Keratinocyte (primary cell): ENCODE measurements at regions not wholly inside any gene's neighbourhood (a gene's known extent, or its start where the extent isn't known, plus 50 kb on each side); places are given as distances from the start of the nearest gene placed in this dataset.

ENCODE experiments used
- DNase-seq: peaks from one replicate; pipeline ENCODE4 v3.0.0-alpha.2; 2011; ENCODE audit warnings: low read depth, missing footprints, low spot score
- FAIRE-seq: peaks from 2 replicates; lab custom pipeline; 2011; peaks lifted over from hg19 to GRCh38; lab: Jason Lieb, UNC
- H2AFZ ChIP-seq: 2 replicates; pipeline ENCODE4 v1.6.0; 2012; ENCODE audit warnings: low read length, control low read depth, inconsistent platforms; ENCODE audit not compliant: control insufficient read depth
- H3K27ac ChIP-seq: 2 replicates; pipeline ENCODE4 v1.5.1; 2011; ENCODE audit warnings: low read length; ENCODE audit not compliant: control insufficient read depth, insufficient read depth
- H3K27me3 ChIP-seq: 3 replicates; pipeline ENCODE4 v1.6.0; 2011; ENCODE audit warnings: low read length; ENCODE audit not compliant: control insufficient read depth, insufficient read depth; ENCODE audit errors: extremely low read depth
- H3K36me3 ChIP-seq, 2 experiments: 2 replicates in 1 of 2; 3 replicates in 1 of 2; pipeline ENCODE4 v1.5.1; 2011; ENCODE audit warnings: low read length in 2 of 2, mild to moderate bottlenecking in 1 of 2; ENCODE audit not compliant: control insufficient read depth in 2 of 2, insufficient read depth in 2 of 2; ENCODE audit errors: extremely low read depth in 1 of 2
- H3K4me1 ChIP-seq: 3 replicates; pipeline ENCODE4 v1.5.1; 2011; ENCODE audit warnings: low read length; ENCODE audit not compliant: control insufficient read depth, insufficient read depth; ENCODE audit errors: extremely low read depth
- H3K4me2 ChIP-seq: 3 replicates; pipeline ENCODE4 v1.6.0; 2011; ENCODE audit warnings: low read depth, low read length; ENCODE audit not compliant: control insufficient read depth, insufficient read depth; ENCODE audit errors: extremely low read depth
- H3K4me3 ChIP-seq, 3 experiments: fragments of 200-600 bp in 1 of 3; sonication (generic) in 1 of 3; 2 replicates in 2 of 3; 3 replicates in 1 of 3; pipeline ENCODE4 v1.5.1; 2011 to 2016; ENCODE audit warnings: low read length in 3 of 3, mild to moderate bottlenecking in 3 of 3, control low read depth in 2 of 3, inconsistent platforms in 1 of 3, low read depth in 1 of 3, mixed read lengths in 1 of 3, mixed run types in 1 of 3, moderate library complexity in 1 of 3; ENCODE audit not compliant: control insufficient read depth in 2 of 3, insufficient read depth in 2 of 3; ENCODE audit errors: extremely low read depth in 1 of 3
- H3K79me2 ChIP-seq: 2 replicates; pipeline ENCODE4 v1.6.0; 2012; ENCODE audit warnings: low read length; ENCODE audit not compliant: control insufficient read depth, insufficient read depth
- H3K9ac ChIP-seq: 3 replicates; pipeline ENCODE4 v1.6.0; 2011; ENCODE audit warnings: low read length; ENCODE audit not compliant: control insufficient read depth, insufficient read depth; ENCODE audit errors: extremely low read depth
- H3K9me1 ChIP-seq: 3 replicates; pipeline ENCODE4 v1.6.0; 2011; ENCODE audit warnings: low read length; ENCODE audit not compliant: control insufficient read depth, insufficient read depth; ENCODE audit errors: extremely low read depth
- H3K9me3 ChIP-seq: 2 replicates; pipeline ENCODE4 v1.5.1; 2012; ENCODE audit warnings: low read depth, low read length; ENCODE audit not compliant: control insufficient read depth
- H4K20me1 ChIP-seq: 3 replicates; pipeline ENCODE4 v1.6.0; 2011; ENCODE audit warnings: low read length; ENCODE audit not compliant: control insufficient read depth, insufficient read depth; ENCODE audit errors: extremely low read depth
- EZH2 ChIP-seq: IDR thresholded peaks from one replicate; pipeline ENCODE4 v1.6.1; 2012; ENCODE audit warnings: inconsistent platforms, mild to moderate bottlenecking, low read length, moderate library complexity
- dilution Hi-C: fragments of 300-500 bp; cut with MboI; formaldehyde crosslinking; loops from one replicate; pipeline ENCODE4 v1.7.0; 2020; ENCODE audit warnings: low sequenced_read_pairs; ENCODE audit not compliant: extremely low pct_ligation_motif_present
- TF ChIP-seq, protein P1 (sequence below), 3 experiments: IDR thresholded peaks in 1 of 3; conservative IDR thresholded peaks in 1 of 3; optimal IDR thresholded peaks in 1 of 3; 2 replicates in 2 of 3; 3 replicates in 1 of 3; pipeline versions ENCODE3 to v1.5.1; 2011; ENCODE audit warnings: low read length in 3 of 3, mild to moderate bottlenecking in 3 of 3, moderate library complexity in 2 of 3, control low read depth in 1 of 3, inconsistent platforms in 1 of 3; ENCODE audit not compliant: insufficient read depth in 2 of 3; ENCODE audit errors: extremely low read depth in 1 of 3

DNA sequence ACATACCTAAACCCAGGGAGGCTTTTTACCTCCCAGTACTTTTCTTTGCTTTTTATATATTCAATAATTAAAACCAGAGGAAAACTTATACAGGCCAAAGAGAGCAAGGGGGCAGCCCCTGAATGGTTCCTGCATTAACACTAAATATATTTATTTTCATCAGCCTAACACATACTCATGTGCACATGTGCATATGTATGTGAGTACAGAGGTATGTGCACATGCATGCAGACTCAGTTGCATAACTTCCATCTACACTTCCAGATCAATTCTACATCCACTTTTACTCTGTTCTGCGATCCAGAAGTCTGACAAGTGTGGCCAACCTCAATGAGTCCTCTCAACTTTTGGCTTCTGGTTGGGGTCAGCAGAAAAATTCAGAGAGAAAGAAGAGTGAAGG is 794.2 kb downstream of the DHX35 start:
- no peak overlapping the region for H3K4me3 ChIP-seq
- no peak for TF ChIP-seq EZH2
- TF ChIP-seq, protein P1, sequence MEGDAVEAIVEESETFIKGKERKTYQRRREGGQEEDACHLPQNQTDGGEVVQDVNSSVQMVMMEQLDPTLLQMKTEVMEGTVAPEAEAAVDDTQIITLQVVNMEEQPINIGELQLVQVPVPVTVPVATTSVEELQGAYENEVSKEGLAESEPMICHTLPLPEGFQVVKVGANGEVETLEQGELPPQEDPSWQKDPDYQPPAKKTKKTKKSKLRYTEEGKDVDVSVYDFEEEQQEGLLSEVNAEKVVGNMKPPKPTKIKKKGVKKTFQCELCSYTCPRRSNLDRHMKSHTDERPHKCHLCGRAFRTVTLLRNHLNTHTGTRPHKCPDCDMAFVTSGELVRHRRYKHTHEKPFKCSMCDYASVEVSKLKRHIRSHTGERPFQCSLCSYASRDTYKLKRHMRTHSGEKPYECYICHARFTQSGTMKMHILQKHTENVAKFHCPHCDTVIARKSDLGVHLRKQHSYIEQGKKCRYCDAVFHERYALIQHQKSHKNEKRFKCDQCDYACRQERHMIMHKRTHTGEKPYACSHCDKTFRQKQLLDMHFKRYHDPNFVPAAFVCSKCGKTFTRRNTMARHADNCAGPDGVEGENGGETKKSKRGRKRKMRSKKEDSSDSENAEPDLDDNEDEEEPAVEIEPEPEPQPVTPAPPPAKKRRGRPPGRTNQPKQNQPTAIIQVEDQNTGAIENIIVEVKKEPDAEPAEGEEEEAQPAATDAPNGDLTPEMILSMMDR (optimal IDR thresholded peaks at IDR 0.05 in 1 of 3, IDR thresholded peaks at IDR 0.05 in 1 of 3, conservative IDR thresholded peaks at IDR 0.05 in 1 of 3; ENCODE audit: extremely low read depth in 1 of 3, insufficient read depth in 2 of 3, low read length in 3 of 3) = no peak
- no peaks in the 10 kb centered on the region for H3K9me1 ChIP-seq
- H3K79me2 ChIP-seq = no peaks in the 10 kb centered on the region
- dilution Hi-C loops = no loop called here
- H3K4me1 ChIP-seq = no peaks in the 10 kb centered on the region
- no peaks in the 10 kb centered on the region for H3K9me3 ChIP-seq
- no peak overlapping the region for H3K4me2 ChIP-seq
- no peak overlapping the region for H2AFZ ChIP-seq
- no peak overlapping the region for H3K9ac ChIP-seq
- DNase-seq (no peak), FAIRE-seq (no peak)
- H3K27me3 ChIP-seq = no peaks in the 10 kb centered on the region
- no peak overlapping the region for H3K27ac ChIP-seq
- no peaks in the 10 kb centered on the region for H4K20me1 ChIP-seq
- H3K36me3 ChIP-seq = no peaks in the 10 kb centered on the region

DNA sequence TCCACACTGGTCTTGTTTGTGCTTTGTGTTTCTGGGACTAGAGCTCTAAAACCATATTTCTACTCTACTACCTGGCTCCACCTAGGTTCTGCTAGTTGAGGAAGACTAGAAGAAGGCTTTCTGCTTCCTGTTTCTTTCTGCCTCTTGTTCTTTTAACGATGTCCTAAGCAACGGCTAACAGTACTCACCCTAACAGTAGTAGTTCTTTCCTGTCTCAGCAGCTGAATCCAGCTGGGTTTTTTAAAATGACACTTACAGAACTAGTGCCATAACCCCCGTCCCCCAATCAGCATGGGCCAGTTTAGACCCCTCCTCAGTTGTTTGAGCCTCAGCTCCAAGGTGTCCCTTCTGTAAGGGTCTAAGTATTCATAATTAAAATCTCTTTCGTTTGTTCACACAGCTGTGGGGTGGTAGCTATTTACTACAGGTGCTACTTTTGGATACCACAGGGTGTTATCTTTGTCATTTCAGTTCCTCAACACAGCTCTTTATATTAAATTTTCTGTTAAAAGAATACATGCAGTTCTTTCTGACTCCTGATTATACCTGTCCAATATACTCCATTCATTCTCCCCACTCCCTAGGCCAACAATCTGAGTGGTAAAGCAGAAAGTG is 790.2 kb downstream of the DHX35 start:
- no peaks in the 10 kb centered on the region for H3K4me1 ChIP-seq
- H3K79me2 ChIP-seq = no peaks in the 10 kb centered on the region
- no peaks in the 10 kb centered on the region for H3K9me1 ChIP-seq
- no peak overlapping the region for H3K4me3 ChIP-seq
- dilution Hi-C loops = no loop called here
- no peak overlapping the region for H2AFZ ChIP-seq
- FAIRE-seq (no peak), DNase-seq (no peak)
- no peak overlapping the region for H3K9ac ChIP-seq
- no peaks in the 10 kb centered on the region for H3K9me3 ChIP-seq
- no peaks in the 10 kb centered on the region for H3K36me3 ChIP-seq
- no peak overlapping the region for H3K27ac ChIP-seq
- H3K4me2 ChIP-seq = no peak overlapping the region
- TF ChIP-seq, protein P1 (optimal IDR thresholded peaks at IDR 0.05 in 1 of 3, IDR thresholded peaks at IDR 0.05 in 1 of 3, conservative IDR thresholded peaks at IDR 0.05 in 1 of 3; ENCODE audit: extremely low read depth in 1 of 3, insufficient read depth in 2 of 3, low read length in 3 of 3) = no peak
- no peaks in the 10 kb centered on the region for H3K27me3 ChIP-seq
- no peaks in the 10 kb centered on the region for H4K20me1 ChIP-seq
